ENCODE measurements at regions not wholly inside any gene's neighbourhood (a gene's known extent, or its start where the extent isn't known, plus 50 kb on each side); places are given as distances from the start of the nearest gene placed in this dataset.

DNA sequence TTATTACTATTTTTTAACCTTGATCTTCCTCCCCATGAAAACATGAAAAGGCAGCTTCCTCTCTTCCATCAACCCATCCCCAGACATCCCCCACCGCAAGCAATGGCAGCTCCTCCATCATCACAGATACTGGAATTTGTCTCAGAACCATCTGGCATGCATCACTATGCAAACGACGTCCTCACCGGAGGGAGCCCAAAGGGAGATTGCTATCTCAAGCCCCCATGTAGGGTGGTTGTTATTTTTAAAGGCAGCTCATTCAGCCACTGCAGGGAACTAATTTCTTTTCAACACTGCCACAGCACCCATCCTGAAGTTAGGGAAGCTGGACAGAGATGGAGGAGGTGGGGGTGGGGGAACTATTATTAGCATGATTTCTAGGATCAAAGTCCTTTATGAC is 222.5 kb downstream of the FOXL1 start:
- DNase-seq (ENCODE audit: low read depth in 2 of 2): no peak

DNA sequence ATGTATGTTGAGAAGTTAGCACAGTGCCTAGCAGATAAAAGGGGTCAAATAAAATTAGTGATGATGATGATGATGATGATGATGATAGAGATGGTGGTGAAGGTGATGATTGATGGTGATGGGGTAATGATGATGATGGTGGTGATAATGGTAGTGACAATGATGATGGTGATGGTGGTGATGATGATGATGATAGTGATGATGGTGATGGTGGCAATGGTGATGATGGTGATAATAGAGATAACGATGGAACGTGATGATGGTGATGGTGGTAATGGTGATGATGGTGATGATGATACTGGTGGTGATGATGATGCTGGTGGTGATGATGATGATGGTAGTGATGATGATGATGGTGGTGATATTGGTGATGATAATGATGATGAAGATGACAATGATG is 223.7 kb downstream of the FOXL1 start:
- no peak for DNase-seq (ENCODE audit: low read depth in 2 of 2)

- no peak for DNase-seq (ENCODE audit: low read depth in 2 of 2)
Observed at GRCh38 chr16:86805188-86805587, 226.8 kb downstream of the FOXL1 start.

- no peak for DNase-seq (ENCODE audit: low read depth in 2 of 2)
Observed at GRCh38 chr16:86806181-86806837, 228.0 kb downstream of the FOXL1 start.

- no peak for DNase-seq (ENCODE audit: low read depth in 2 of 2)
Observed at GRCh38 chr16:86806838-86807351, 228.5 kb downstream of the FOXL1 start.

- DNase-seq (ENCODE audit: low read depth in 2 of 2): no peak
Observed at GRCh38 chr16:86808863-86809444, 230.6 kb downstream of the FOXL1 start.

DNA sequence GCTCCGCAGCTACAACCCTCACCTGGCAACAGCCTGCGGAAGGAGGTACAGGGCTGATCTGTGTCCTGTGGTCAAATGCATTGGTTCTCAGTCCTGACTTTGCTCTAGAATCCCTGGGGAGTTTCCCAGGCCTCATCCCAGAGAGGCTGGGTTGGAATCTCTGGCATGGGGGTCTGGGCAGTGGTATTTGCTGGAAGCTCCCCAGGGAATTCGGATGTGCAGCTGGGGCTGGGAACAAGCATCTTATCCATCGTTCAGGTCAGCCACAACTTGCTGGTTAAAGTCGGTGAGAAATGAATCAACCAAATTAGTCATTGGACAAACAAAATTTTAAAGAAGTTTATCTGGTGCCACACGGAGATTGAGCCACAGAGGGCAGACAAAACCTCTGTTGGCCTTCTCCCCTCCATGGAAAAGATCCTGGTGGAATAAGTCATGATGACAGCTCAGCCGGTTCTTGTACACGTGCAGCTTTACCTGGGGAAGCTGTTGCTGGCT is 231.2 kb downstream of the FOXL1 start:
- DNase-seq (ENCODE audit: low read depth in 2 of 2): no peak

DNA sequence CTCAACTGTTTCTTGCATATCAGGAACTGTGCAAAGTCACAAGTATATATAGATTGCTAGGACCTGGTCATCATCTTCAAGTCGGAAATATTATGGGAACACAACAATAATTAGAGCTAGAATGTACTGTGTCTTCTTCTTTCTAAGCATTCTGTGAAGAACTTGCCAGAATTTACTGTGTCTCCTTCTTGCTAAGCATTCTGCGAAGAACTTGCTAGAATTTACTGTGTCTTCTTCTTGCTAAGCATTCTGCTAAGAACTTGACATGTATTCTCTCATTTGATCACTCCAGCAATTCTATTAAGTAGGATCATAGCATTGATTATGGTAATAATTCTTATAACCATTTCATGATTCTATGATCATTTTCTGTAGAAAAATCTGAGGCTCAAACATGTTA is 231.7 kb downstream of the FOXL1 start:
- no peak for DNase-seq (ENCODE audit: low read depth in 2 of 2)

DNA sequence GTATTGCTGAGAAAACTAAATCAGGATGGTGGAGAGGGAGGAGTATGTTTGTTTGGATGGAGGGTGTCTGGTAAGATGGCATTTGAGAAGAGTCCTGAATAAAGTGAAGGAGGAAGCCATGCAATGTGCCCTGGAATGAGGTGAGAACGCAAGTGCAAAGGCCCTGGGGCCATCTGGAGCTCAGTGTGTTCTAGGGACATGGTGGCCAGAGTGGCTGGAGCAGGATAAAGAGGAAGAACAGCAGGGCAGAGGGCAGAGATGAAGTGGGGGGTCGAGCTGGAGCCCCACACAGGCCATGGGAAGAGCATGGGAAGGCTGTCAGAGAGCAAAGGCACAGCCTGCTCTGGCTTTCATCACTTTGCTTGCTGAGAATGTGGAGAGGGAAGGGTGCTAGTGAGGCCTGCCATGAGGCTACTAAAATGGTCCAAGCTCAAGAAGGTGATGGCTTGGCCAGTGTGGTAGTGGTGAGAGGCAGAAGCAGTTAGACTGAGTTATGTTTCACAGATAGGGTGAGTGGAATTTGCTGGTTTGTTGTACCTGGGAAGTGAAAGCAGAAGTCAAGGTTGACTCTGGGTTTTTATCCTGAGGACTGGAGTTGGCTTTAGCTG is 234.1 kb downstream of the FOXL1 start:
- DNase-seq (ENCODE audit: low read depth in 2 of 2): no peak

GRCh38 chr16:86814256-86814655 is 235.9 kb downstream of the FOXL1 start:
- DNase-seq (ENCODE audit: low read depth in 2 of 2): no peak

DNA sequence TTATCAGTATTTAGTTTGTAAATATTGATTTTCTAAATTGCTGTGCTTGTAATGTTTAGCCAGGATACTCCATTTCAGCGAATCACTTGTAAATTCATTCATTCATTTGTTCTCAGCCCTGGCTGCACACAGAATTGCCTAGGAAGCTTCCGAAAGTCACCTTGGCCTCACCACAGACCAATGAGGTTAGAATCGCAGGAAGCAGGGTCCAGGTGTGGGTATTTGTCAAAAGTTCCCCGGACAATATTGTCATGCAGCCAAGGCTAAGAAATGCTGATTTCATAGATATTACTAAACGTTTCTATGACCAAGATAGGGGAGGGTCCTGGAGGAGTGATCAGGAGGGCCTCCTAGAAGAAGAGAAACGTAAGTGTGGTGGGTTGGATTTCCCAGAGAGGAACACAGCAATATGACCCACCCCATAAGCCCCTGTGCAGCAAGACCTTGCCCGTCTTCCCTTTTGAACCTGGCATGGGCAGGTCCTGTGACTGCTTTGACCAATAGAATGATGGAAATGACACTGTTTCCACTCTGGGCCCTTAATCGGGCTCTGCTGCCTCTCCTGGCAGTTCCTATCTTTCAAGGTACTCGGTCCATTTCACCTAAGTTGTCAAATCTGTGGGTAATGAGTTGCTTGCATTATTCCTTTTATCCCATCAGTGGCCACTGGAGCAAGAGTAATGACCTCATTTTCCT is 238.7 kb downstream of the FOXL1 start:
- DNase-seq (ENCODE audit: low read depth in 2 of 2): no peak

DNA sequence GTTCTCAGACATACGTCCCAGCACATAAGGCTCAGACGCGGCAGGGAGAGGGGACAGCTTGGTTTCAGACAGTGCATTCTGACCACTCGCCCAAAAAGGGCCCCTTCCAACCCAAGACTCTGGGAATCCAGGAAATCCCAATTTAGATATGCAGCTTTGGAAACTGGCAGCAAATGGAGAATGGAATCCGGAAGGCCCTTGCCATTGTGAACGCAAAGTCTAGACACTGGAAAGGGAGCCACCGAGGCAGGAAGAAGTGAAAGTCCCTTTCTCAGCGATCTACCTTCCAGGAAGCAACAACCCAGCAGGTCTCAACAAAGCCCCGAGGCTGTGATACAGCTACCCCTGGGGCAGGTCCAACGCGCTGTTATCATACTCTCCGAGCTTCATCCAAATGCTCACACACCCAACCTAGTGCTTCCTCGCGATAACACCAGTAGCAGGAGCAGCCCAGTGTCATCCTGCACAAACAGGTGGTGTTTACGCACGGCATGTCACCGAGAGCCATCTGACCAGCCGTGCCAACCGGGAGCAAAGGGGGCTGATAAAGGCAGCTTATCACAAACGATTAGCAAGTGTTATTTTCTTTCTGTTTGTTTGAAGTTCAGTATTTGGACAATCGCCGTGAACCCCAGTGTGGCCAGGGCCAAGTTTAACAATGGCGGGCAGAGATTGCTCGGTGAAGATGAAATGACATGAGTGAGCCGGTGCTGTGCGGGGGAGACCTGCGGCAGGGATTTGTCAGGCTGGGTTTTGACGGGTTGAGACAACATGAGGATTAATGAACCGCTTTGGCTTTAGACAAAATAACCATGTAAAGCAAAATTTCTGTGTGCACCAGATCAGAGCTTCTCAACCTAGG is 240.6 kb downstream of the FOXL1 start:
- no peak for DNase-seq (ENCODE audit: low read depth in 2 of 2)

- DNase-seq (ENCODE audit: low read depth in 2 of 2): no peak
Observed at GRCh38 chr16:86819533-86819892, 241.2 kb downstream of the FOXL1 start.

DNA sequence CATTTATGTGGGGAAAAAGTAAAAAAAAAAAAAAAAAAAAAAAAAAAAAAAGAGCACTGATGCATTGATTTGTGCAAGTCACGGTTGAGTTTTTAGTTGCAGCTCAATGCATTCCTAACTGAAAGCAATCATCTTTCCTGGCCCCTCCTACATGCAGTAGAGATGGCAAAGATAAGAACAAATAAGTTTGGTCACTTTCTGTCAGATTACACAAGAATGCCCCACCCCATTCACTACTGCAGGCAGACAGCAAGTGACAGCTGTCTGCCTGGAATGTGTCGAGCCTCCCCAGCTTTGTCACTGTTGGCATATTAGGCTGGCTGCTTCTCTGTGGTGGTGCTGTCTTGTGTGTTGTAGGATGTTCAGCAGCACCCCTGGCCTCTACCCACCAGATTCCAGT is 243.5 kb downstream of the FOXL1 start:
- DNase-seq (ENCODE audit: low read depth in 2 of 2): no peak

DNA sequence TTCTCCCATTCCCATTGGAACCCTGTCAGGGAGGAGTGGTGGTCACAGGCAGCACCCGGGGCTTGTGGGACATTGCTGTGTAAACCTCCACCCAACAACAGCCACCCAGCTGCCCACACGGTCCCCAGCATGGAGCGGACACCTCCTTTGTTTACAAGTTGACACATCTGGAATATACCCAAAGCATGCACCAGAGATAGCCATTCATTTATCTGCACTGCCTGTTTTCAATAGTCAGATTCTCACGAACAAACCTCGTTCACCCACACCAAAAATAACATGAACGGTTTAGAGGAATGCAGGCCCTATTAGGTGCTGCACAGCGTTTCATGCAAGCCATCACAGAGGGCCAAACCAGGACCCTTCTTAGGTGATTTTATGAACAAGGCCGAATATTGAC is 244.8 kb downstream of the FOXL1 start:
- no peak for DNase-seq (ENCODE audit: low read depth in 2 of 2)

DNA sequence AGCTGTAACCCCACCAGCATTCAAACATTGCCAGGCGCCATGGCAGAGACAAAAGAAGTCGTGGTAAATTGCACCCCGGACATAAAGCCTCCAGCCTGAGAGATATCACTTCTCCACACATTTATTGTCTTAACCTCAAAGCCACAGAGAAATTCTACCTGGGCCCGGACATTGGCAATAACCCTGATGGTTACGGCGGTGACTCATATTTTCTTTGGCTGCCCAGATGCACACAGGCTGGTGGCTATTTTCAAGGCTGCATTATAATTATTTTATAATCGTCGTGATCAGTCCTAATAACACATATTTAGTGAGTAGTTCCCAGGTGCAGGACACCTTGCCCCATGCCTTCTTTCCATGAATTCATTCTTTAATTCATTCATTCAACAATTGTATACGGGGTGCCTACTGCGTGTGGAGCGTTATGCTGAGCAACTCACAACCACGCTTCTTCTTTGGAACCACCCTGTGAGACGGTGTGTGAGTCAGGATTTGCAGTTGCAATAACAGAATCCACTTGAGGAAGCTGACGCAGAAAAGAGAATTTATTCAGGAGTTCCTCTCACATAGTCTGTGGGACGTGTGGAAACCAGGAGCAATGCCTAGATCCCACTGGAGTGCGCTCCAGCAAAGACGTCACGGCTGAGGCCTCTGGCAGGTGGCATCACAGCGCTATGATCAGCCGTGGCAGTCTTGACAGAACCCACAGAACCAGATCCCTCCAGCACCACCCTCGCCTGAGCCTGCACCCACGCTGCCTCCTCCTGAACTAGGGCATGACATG is 245.7 kb downstream of the FOXL1 start:
- no peak for DNase-seq (ENCODE audit: low read depth in 2 of 2)

GRCh38 chr16:86824751-86825296 is 246.5 kb downstream of the FOXL1 start:
- no peak for DNase-seq (ENCODE audit: low read depth in 2 of 2)

DNA sequence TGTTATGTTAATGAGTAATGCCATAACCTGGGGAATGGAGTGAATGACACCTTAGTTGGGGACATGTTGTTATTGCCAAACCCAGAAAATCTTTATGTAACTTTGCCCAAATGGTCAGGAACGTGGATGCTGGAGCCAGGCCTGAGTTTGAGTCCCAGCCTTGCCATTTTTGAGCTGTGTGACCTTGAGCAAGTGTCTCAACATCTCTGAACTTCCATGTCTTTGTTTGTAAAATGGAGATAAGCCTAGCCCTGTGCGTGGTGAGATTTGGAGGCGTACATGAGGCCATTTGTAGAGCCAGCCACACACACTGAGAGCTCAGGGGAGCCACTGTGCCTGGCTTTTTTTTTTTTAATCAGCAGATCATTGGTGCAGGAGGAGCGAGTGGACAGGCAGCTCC is 247.3 kb downstream of the FOXL1 start:
- DNase-seq (ENCODE audit: low read depth in 2 of 2): no peak

DNA sequence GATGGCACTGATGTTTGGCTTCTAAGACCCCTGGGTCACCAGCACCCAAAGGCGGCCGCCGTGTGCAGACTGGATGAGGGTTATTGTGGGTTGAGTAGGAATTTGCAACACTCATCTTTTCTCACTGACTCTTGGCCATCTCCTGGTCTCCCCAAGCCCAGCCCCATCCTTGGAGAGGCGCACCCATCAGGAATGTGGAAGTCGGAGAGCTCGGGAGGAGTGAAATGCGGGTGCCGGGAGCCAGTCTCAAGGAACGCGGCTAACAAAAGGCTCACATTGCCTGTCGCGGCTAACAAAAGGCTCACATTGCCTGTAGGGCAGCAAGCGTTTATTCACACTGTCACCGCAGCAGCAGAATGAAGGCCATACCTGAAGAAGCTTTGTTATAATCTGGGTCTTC is 248.6 kb downstream of the FOXL1 start:
- no peak for DNase-seq (ENCODE audit: low read depth in 2 of 2)

GRCh38 chr16:86827521-86827920 is 249.2 kb downstream of the FOXL1 start:
- no peak for DNase-seq (ENCODE audit: low read depth in 2 of 2)

GRCh38 chr16:86828202-86828601 is 249.9 kb downstream of the FOXL1 start:
- no peak for DNase-seq (ENCODE audit: low read depth in 2 of 2)
